ENCODE measurements at regions not wholly inside any gene's neighbourhood (a gene's known extent, or its start where the extent isn't known, plus 50 kb on each side); places are given as distances from the start of the nearest gene placed in this dataset.

GRCh38 chr16:80356365-80356764 is 184.4 kb upstream of the DYNLRB2 start:
- Histone ChIP-seq H3K9me3 (ENCODE audit: control insufficient read depth, low read length) (no peaks in the 10 kb centered on the region), H2AFZ (no peak overlapping the region), H3K4me2 (ENCODE audit: low read length) (no peak overlapping the region), H3K27me3 (ENCODE audit: control insufficient read depth, insufficient read depth, low read length) (no peaks in the 10 kb centered on the region), H3K9ac (no peak overlapping the region), H3K36me3 (ENCODE audit: control insufficient read depth, insufficient read depth, low read length) (no peaks in the 10 kb centered on the region), H3K4me1 (no peaks in the 10 kb centered on the region), H3K27ac (no peak overlapping the region), H3K79me2 (no peaks in the 10 kb centered on the region), H3K4me3 (ENCODE audit: low read depth, low read length) (no peak overlapping the region)
- no peak for TF ChIP-seq CTCF (IDR thresholded peaks at IDR 0.05)

- Histone ChIP-seq H3K27me3 (ENCODE audit: control insufficient read depth, insufficient read depth, low read length) (no peaks in the 10 kb centered on the region), H3K9ac (no peak overlapping the region), H3K27ac (no peak overlapping the region), H3K4me2 (ENCODE audit: low read length) (no peak overlapping the region), H3K79me2 (no peaks in the 10 kb centered on the region), H3K4me3 (ENCODE audit: low read depth, low read length) (no peak overlapping the region), H3K36me3 (ENCODE audit: control insufficient read depth, insufficient read depth, low read length) (no peaks in the 10 kb centered on the region), H3K9me3 (ENCODE audit: control insufficient read depth, low read length) (no peaks in the 10 kb centered on the region), H2AFZ (no peak overlapping the region), H3K4me1 (no peaks in the 10 kb centered on the region)
- no peak for TF ChIP-seq CTCF (IDR thresholded peaks at IDR 0.05)
Measured at GRCh38 chr16:80355335-80355734, 185.5 kb upstream of the DYNLRB2 start.

DNA sequence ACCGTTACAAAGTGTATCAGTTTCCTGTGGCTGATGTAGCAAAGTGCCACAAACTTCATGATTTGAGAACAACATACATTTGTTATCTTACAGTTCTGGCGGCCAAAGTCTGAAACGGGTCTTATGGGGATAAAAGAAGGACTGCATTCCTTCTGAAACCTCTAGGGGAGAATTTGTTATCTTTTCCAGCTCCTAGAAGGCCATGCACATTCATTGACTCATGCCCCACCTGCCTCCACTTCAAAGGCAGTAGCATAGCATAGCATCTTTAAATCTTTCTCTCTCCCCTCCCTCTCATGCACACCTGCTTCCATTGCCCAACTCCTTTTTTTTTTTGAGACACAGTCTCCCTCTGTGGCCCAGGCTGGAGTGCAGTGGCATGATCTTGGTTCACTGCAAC is 190.7 kb upstream of the DYNLRB2 start:
- Histone ChIP-seq H3K79me2 (no peaks in the 10 kb centered on the region), H2AFZ (no peak overlapping the region), H3K36me3 (ENCODE audit: control insufficient read depth, insufficient read depth, low read length) (no peaks in the 10 kb centered on the region), H3K4me1 (no peaks in the 10 kb centered on the region), H3K27me3 (ENCODE audit: control insufficient read depth, insufficient read depth, low read length) (no peaks in the 10 kb centered on the region), H3K4me2 (ENCODE audit: low read length) (no peak overlapping the region), H3K27ac (no peak overlapping the region), H3K9ac (no peak overlapping the region), H3K9me3 (ENCODE audit: control insufficient read depth, low read length) (no peaks in the 10 kb centered on the region), H3K4me3 (ENCODE audit: low read depth, low read length) (no peak overlapping the region)
- TF ChIP-seq CTCF (IDR thresholded peaks at IDR 0.05): no peak

GRCh38 chr16:80347900-80348299 is 192.9 kb upstream of the DYNLRB2 start:
- H3K9me3 ChIP-seq (ENCODE audit: control insufficient read depth, low read length): no peaks in the 10 kb centered on the region
- H3K4me1 ChIP-seq: no peaks in the 10 kb centered on the region
- no peak overlapping the region for H3K4me2 ChIP-seq (ENCODE audit: low read length)
- H3K4me3 ChIP-seq (ENCODE audit: low read depth, low read length): no peak overlapping the region
- no peaks in the 10 kb centered on the region for H3K79me2 ChIP-seq
- TF ChIP-seq CTCF (IDR thresholded peaks at IDR 0.05): no peak
- no peak overlapping the region for H2AFZ ChIP-seq
- no peaks in the 10 kb centered on the region for H3K36me3 ChIP-seq (ENCODE audit: control insufficient read depth, insufficient read depth, low read length)
- no peak overlapping the region for H3K9ac ChIP-seq
- H3K27ac ChIP-seq: no peak overlapping the region
- H3K27me3 ChIP-seq (ENCODE audit: control insufficient read depth, insufficient read depth, low read length): no peaks in the 10 kb centered on the region

DNA sequence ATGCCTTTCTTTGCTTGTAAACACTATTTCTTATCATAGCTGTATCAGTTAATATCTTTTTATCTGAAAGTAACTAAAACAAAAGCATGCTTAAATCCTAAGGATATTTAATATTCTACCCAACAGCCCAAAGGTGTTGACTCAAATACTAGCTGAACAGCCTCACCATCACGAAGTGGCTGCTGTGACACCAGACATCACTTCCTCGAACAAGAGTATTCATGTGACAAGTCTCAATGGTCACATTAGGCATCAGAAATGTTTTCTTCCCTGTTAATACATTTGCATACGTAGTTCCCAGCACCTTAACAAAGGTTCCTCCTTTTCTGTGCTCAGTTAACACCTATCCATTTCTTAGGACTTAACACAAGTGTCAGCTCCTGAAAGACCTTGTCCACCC is 193.8 kb upstream of the DYNLRB2 start:
- Histone ChIP-seq H2AFZ (no peak overlapping the region), H3K4me2 (ENCODE audit: low read length) (no peak overlapping the region), H3K4me3 (ENCODE audit: low read depth, low read length) (no peak overlapping the region), H3K9me3 (ENCODE audit: control insufficient read depth, low read length) (no peaks in the 10 kb centered on the region), H3K4me1 (no peaks in the 10 kb centered on the region), H3K27ac (no peak overlapping the region), H3K36me3 (ENCODE audit: control insufficient read depth, insufficient read depth, low read length) (no peaks in the 10 kb centered on the region), H3K79me2 (no peaks in the 10 kb centered on the region), H3K9ac (no peak overlapping the region), H3K27me3 (ENCODE audit: control insufficient read depth, insufficient read depth, low read length) (no peaks in the 10 kb centered on the region)
- no peak for TF ChIP-seq CTCF (IDR thresholded peaks at IDR 0.05)

Measured in parathyroid adenoma (tissue), 2 donors.